Neural cell (in vitro differentiated cells): ENCODE measurements at regions not wholly inside any gene's neighbourhood (a gene's known extent, or its start where the extent isn't known, plus 50 kb on each side); places are given as distances from the start of the nearest gene placed in this dataset.
A peak's percentile ranks its signal among the peaks of the same experiment; 100 is the strongest.

ENCODE experiments used
- H2AFZ ChIP-seq: fragments of 200-600, 300-800 bp; sonication (generic), shearing (Covaris generic); 2 replicates; pipeline ENCODE4 v1.6.0; 2014; ENCODE audit warnings: low read depth, mild to moderate bottlenecking, antibody characterized with exemption, low read length, moderate library complexity
- H3F3A ChIP-seq: fragments of 200-600 bp; shearing (Covaris generic); 2 replicates; pipeline ENCODE4 v1.6.1; 2016; ENCODE audit warnings: mild to moderate bottlenecking, moderate library complexity, mixed read lengths, antibody characterized with exemption, low read length; ENCODE audit not compliant: insufficient read depth, poor library complexity, severe bottlenecking
- H3K27ac ChIP-seq: fragments of 200-600, 300-800 bp; sonication (generic), shearing (Covaris generic); 2 replicates; pipeline ENCODE4 v1.5.1; 2014; ENCODE audit warnings: mild to moderate bottlenecking, low read length, moderate library complexity
- H3K27me3 ChIP-seq: fragments of 300-800, 200-600 bp; sonication (generic), shearing (Covaris generic); 2 replicates; pipeline ENCODE4 v1.6.0; 2014; ENCODE audit warnings: mild to moderate bottlenecking, low read depth, low read length, moderate library complexity; ENCODE audit not compliant: insufficient read depth
- H3K36me3 ChIP-seq: fragments of 300-800, 200-600 bp; sonication (generic), shearing (Covaris generic); 2 replicates; pipeline ENCODE4 v1.5.1; 2014; ENCODE audit warnings: mild to moderate bottlenecking, antibody characterized with exemption, low read length, moderate library complexity; ENCODE audit not compliant: insufficient read depth
- H3K4me2 ChIP-seq: fragments of 300-800, 200-600 bp; sonication (generic), shearing (Covaris generic); 2 replicates; pipeline ENCODE4 v1.6.0; 2014; ENCODE audit warnings: mild to moderate bottlenecking, low read length
- H3K4me3 ChIP-seq: fragments of 300-800, 200-600 bp; sonication (generic), shearing (Covaris generic); 2 replicates; pipeline ENCODE4 v1.5.1; 2014; ENCODE audit warnings: mild to moderate bottlenecking, low read length, moderate library complexity
- H3K79me2 ChIP-seq: fragments of 200-600 bp; shearing (Covaris generic); replicated peaks from 2 replicates; pipeline ENCODE4 v1.6.0; 2014; ENCODE audit warnings: mild to moderate bottlenecking, low read length, moderate library complexity; ENCODE audit not compliant: insufficient read depth
- H3K9ac ChIP-seq: fragments of 300-800, 200-600 bp; sonication (generic), shearing (Covaris generic); 2 replicates; pipeline ENCODE4 v1.6.1; 2016; ENCODE audit warnings: mild to moderate bottlenecking, low read length, mixed read lengths
- H3K9me2 ChIP-seq: fragments of 200-600 bp; shearing (Covaris generic); 2 replicates; pipeline ENCODE4 v1.6.1; 2016; ENCODE audit warnings: mild to moderate bottlenecking, low read length, mixed read lengths; ENCODE audit not compliant: insufficient read depth
- H3K9me3 ChIP-seq: fragments of 200-600, 300-800 bp; sonication (generic), shearing (Covaris generic); 2 replicates; pipeline ENCODE4 v1.6.1; 2016; ENCODE audit warnings: mild to moderate bottlenecking, mixed run types, low read length, moderate library complexity, mixed read lengths
- H4K20me1 ChIP-seq: fragments of 200-600 bp; shearing (Covaris generic); 2 replicates; pipeline ENCODE4 v1.6.1; 2016; ENCODE audit warnings: mild to moderate bottlenecking, mixed run types; ENCODE audit not compliant: insufficient read depth
- EP300 ChIP-seq: fragments of 450-650 bp; conservative IDR thresholded peaks from 2 replicates; pipeline ENCODE4 v1.6.1; 2014; ENCODE audit warnings: antibody characterized with exemption, mild to moderate bottlenecking, moderate library complexity; ENCODE audit not compliant: poor library complexity, severe bottlenecking
- EZH2 ChIP-seq: fragments of 200-600, 300-800 bp; shearing (Covaris generic), sonication (generic); IDR thresholded peaks from 2 replicates; pipeline ENCODE4 v1.6.1; 2014; ENCODE audit warnings: antibody characterized with exemption, low read length, borderline replicate concordance, mild to moderate bottlenecking; ENCODE audit not compliant: insufficient read depth, poor library complexity, severe bottlenecking
- MXI1 ChIP-seq: fragments of 450-650 bp; conservative IDR thresholded peaks from 2 replicates; pipeline ENCODE4 v1.6.1; 2014; ENCODE audit warnings: antibody characterized with exemption, mild to moderate bottlenecking; ENCODE audit not compliant: poor library complexity, severe bottlenecking
- POLR2AphosphoS5 ChIP-seq: IDR thresholded peaks from 2 replicates; pipeline ENCODE4 v1.6.1; 2012
- RAD21 ChIP-seq: fragments of 450-650 bp; conservative IDR thresholded peaks from 2 replicates; pipeline ENCODE4 v1.6.1; 2014; ENCODE audit warnings: antibody characterized with exemption, mild to moderate bottlenecking, moderate library complexity
- SMC3 ChIP-seq: fragments of 450-650 bp; conservative IDR thresholded peaks from 2 replicates; pipeline ENCODE4 v1.6.1; 2014; ENCODE audit warnings: antibody characterized with exemption, mild to moderate bottlenecking, moderate library complexity; ENCODE audit not compliant: poor library complexity
- TAF1 ChIP-seq: IDR thresholded peaks from 2 replicates; pipeline ENCODE4 v1.6.1; 2012; ENCODE audit warnings: low read depth
- TF ChIP-seq, protein P1 (sequence below): fragments of 450-650 bp; IDR thresholded peaks from 2 replicates; pipeline ENCODE4 v1.5.1; 2014; ENCODE audit warnings: antibody characterized with exemption, mild to moderate bottlenecking, moderate library complexity; ENCODE audit not compliant: poor library complexity, severe bottlenecking
- TF ChIP-seq, protein P2 (sequence below): IDR thresholded peaks from 2 replicates; pipeline ENCODE4 v1.6.1; 2012; ENCODE audit warnings: borderline replicate concordance

DNA sequence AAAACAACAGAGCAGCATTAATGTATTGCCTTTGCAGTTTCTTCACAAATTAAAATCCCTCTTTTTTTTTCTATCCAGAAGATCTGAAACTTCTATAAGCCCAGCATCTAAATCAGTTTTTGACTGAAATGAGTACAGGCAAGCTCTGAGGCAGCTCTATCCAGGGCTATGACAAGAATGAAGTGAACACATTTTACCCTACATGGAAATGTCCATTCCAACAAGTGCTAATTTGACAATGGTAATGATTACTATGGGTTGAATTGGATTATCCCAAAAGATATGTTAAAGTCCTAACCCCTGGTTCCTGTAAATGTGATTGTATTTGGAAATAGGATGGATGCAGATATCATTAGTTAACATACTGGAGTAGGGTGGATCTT lies 115.7 kb downstream of the RPL22L1 start:
- Histone ChIP-seq H3F3A (no peaks in the 10 kb centered on the region), H3K27ac (no peak overlapping the region), H3K36me3 (no peaks in the 10 kb centered on the region), H3K4me2 (no peak overlapping the region), H3K9me2 (no peaks in the 10 kb centered on the region), H3K79me2 (no peaks in the 10 kb centered on the region), H3K4me3 (no peak overlapping the region), H2AFZ (no peak overlapping the region), H3K27me3 (no peaks in the 10 kb centered on the region), H3K9ac (no peak overlapping the region), H3K9me3 (no peaks in the 10 kb centered on the region), H4K20me1 (no peaks in the 10 kb centered on the region)
- TF ChIP-seq RAD21 (no peak), POLR2AphosphoS5 (no peak), EZH2 (no peak), EP300 (no peak), MXI1 (no peak), SMC3 (no peak), TAF1 (no peak)
- TF ChIP-seq, protein P1, sequence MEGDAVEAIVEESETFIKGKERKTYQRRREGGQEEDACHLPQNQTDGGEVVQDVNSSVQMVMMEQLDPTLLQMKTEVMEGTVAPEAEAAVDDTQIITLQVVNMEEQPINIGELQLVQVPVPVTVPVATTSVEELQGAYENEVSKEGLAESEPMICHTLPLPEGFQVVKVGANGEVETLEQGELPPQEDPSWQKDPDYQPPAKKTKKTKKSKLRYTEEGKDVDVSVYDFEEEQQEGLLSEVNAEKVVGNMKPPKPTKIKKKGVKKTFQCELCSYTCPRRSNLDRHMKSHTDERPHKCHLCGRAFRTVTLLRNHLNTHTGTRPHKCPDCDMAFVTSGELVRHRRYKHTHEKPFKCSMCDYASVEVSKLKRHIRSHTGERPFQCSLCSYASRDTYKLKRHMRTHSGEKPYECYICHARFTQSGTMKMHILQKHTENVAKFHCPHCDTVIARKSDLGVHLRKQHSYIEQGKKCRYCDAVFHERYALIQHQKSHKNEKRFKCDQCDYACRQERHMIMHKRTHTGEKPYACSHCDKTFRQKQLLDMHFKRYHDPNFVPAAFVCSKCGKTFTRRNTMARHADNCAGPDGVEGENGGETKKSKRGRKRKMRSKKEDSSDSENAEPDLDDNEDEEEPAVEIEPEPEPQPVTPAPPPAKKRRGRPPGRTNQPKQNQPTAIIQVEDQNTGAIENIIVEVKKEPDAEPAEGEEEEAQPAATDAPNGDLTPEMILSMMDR, result no peak
- TF ChIP-seq, protein P2, sequence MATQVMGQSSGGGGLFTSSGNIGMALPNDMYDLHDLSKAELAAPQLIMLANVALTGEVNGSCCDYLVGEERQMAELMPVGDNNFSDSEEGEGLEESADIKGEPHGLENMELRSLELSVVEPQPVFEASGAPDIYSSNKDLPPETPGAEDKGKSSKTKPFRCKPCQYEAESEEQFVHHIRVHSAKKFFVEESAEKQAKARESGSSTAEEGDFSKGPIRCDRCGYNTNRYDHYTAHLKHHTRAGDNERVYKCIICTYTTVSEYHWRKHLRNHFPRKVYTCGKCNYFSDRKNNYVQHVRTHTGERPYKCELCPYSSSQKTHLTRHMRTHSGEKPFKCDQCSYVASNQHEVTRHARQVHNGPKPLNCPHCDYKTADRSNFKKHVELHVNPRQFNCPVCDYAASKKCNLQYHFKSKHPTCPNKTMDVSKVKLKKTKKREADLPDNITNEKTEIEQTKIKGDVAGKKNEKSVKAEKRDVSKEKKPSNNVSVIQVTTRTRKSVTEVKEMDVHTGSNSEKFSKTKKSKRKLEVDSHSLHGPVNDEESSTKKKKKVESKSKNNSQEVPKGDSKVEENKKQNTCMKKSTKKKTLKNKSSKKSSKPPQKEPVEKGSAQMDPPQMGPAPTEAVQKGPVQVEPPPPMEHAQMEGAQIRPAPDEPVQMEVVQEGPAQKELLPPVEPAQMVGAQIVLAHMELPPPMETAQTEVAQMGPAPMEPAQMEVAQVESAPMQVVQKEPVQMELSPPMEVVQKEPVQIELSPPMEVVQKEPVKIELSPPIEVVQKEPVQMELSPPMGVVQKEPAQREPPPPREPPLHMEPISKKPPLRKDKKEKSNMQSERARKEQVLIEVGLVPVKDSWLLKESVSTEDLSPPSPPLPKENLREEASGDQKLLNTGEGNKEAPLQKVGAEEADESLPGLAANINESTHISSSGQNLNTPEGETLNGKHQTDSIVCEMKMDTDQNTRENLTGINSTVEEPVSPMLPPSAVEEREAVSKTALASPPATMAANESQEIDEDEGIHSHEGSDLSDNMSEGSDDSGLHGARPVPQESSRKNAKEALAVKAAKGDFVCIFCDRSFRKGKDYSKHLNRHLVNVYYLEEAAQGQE, result no peak

DNA sequence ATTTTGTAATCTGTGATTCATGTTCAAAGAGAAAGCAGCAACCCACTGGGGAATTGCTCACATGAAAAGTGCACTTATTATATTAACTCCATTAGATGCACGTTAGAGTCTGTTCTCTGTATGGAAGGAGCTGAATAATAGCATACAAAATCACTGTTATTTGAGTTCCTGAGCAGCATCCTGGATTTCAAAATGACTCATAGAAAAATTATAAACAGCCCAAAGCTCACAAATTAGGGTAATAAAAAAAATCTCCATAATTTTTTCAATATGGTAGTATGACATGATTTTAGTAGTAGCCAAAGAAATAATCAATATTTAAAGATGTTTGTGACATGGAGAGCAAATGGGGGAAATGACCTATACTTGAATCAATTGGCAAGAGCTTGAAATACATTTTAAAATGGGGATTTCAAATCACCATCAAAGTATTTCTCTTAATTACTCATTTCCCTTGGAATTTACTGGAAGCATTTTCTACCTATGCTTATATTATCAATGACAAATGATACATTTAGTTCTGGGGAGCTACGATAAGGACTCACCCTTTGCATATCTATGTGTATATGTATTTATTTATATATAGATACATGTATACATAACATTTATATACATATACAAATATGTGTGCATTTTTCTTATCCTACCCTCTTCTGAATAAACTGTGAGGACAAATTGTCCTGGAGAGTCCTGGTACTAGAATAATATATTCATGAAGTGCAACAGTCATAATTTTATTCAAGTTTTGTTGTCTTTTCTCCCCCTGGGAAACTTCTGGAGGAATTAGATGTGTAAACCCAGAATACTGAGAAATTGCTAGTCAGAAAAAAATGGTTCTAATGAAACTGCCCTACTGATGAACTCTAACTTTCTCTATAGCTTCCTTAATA lies 116.3 kb downstream of the RPL22L1 start:
- H3K9ac ChIP-seq, result no peak overlapping the region
- H3K4me3 ChIP-seq, result no peak overlapping the region
- H3K9me3 ChIP-seq, result no peaks in the 10 kb centered on the region
- no peak overlapping the region for H3K27ac ChIP-seq
- H3K4me2 ChIP-seq, result no peak overlapping the region
- no peaks in the 10 kb centered on the region for H3F3A ChIP-seq
- no peak for TF ChIP-seq EP300
- TF ChIP-seq EZH2, result no peak
- peak; percentile 42 for TF ChIP-seq POLR2AphosphoS5
- no peaks in the 10 kb centered on the region for H3K36me3 ChIP-seq
- no peak overlapping the region for H2AFZ ChIP-seq
- no peaks in the 10 kb centered on the region for H4K20me1 ChIP-seq
- no peaks in the 10 kb centered on the region for H3K27me3 ChIP-seq
- H3K79me2 ChIP-seq, result no peaks in the 10 kb centered on the region
- no peaks in the 10 kb centered on the region for H3K9me2 ChIP-seq
